Astrocyte (in vitro differentiated cells and primary cell): ENCODE measurements at regions not wholly inside any gene's neighbourhood (a gene's known extent, or its start where the extent isn't known, plus 50 kb on each side); places are given as distances from the start of the nearest gene placed in this dataset.

Experiments
- DNase-seq: peaks from one replicate; pipeline ENCODE4 v3.0.0-alpha.2; 2010; ENCODE audit warnings: low read depth
- FAIRE-seq: peaks from 2 replicates; lab custom pipeline; 2011; peaks lifted over from hg19 to GRCh38; lab: Jason Lieb, UNC
- H2AFZ ChIP-seq: 2 replicates; pipeline ENCODE4 v1.6.0; 2012; ENCODE audit warnings: low read depth, low read length, inconsistent platforms
- H3K27ac ChIP-seq: 2 replicates; pipeline ENCODE4 v1.5.1; 2011; ENCODE audit warnings: low read depth, low read length, inconsistent platforms
- H3K27me3 ChIP-seq: 2 replicates; pipeline ENCODE4 v1.6.0; 2011; ENCODE audit warnings: low read length, inconsistent platforms; ENCODE audit not compliant: insufficient read depth
- H3K36me3 ChIP-seq: 2 replicates; pipeline ENCODE4 v1.5.1; 2011; ENCODE audit warnings: low read length, inconsistent platforms; ENCODE audit not compliant: insufficient read depth
- H3K4me1 ChIP-seq: 2 replicates; pipeline ENCODE4 v1.5.1; 2011; ENCODE audit warnings: low read length, inconsistent platforms; ENCODE audit not compliant: insufficient read depth
- H3K4me2 ChIP-seq: 2 replicates; pipeline ENCODE4 v1.6.0; 2012; ENCODE audit warnings: low read length, inconsistent platforms
- H3K4me3 ChIP-seq: 2 replicates; pipeline ENCODE4 v1.5.1; 2011; ENCODE audit warnings: low read depth, mild to moderate bottlenecking, low read length, inconsistent platforms; ENCODE audit not compliant: insufficient read depth
- H3K79me2 ChIP-seq: 2 replicates; pipeline ENCODE4 v1.6.0; 2012; ENCODE audit warnings: mild to moderate bottlenecking, low read length, inconsistent platforms; ENCODE audit not compliant: insufficient read depth
- H3K9ac ChIP-seq: 2 replicates; pipeline ENCODE4 v1.6.0; 2012; ENCODE audit warnings: mild to moderate bottlenecking, low read length, inconsistent platforms
- H3K9me3 ChIP-seq: 2 replicates; pipeline ENCODE4 v1.5.1; 2012; ENCODE audit warnings: low read depth, mild to moderate bottlenecking, low read length, inconsistent platforms; ENCODE audit not compliant: insufficient read depth
- H4K20me1 ChIP-seq: 2 replicates; pipeline ENCODE4 v1.6.0; 2012; ENCODE audit warnings: low read length, inconsistent platforms; ENCODE audit not compliant: insufficient read depth
- H3K27ac Mint-ChIP-seq: one replicate; pipeline ENCODE4 v1.8.0; 2021; ENCODE audit warnings: mild to moderate bottlenecking, mixed read lengths; ENCODE audit not compliant: unreplicated experiment
- H3K27me3 Mint-ChIP-seq: one replicate; pipeline ENCODE4 v1.8.0; 2021; ENCODE audit warnings: low read depth, mixed read lengths; ENCODE audit not compliant: unreplicated experiment
- H3K36me3 Mint-ChIP-seq: one replicate; pipeline ENCODE4 v1.8.0; 2021; ENCODE audit warnings: low read depth, mixed read lengths; ENCODE audit not compliant: unreplicated experiment
- H3K4me1 Mint-ChIP-seq: one replicate; pipeline ENCODE4 v1.8.0; 2021; ENCODE audit warnings: low read depth, mixed read lengths; ENCODE audit not compliant: unreplicated experiment
- H3K4me3 Mint-ChIP-seq: one replicate; pipeline ENCODE4 v1.8.0; 2021; ENCODE audit warnings: mild to moderate bottlenecking, moderate library complexity, mixed read lengths; ENCODE audit not compliant: unreplicated experiment
- H3K9me3 Mint-ChIP-seq: one replicate; pipeline ENCODE4 v1.8.0; 2021; ENCODE audit warnings: mild to moderate bottlenecking, mixed read lengths; ENCODE audit not compliant: unreplicated experiment
- CTCF ChIP-seq: IDR thresholded peaks from 2 replicates; pipeline ENCODE4 v1.5.1; 2011; ENCODE audit warnings: low read depth, mild to moderate bottlenecking, inconsistent platforms, low read length, moderate library complexity; ENCODE audit not compliant: insufficient read depth
- EZH2 ChIP-seq: IDR thresholded peaks from 2 replicates; pipeline ENCODE4 v1.6.1; 2012; ENCODE audit warnings: mild to moderate bottlenecking, low read length, inconsistent platforms; ENCODE audit not compliant: insufficient read depth

- Histone ChIP-seq H3K9me3 (no peaks in the 10 kb centered on the region), H2AFZ (no peak overlapping the region), H3K27me3 (peaks cover 2% of the 10 kb centered on the region), H4K20me1 (no peaks in the 10 kb centered on the region), H3K36me3 (no peaks in the 10 kb centered on the region), H3K4me1 (no peaks in the 10 kb centered on the region), H3K79me2 (no peaks in the 10 kb centered on the region), H3K9ac (no peak overlapping the region), H3K4me3 (no peak overlapping the region), H3K27ac (no peak overlapping the region), H3K4me2 (no peak overlapping the region)
- no peak overlapping the region for H3K4me3 Mint-ChIP-seq
- TF ChIP-seq EZH2 (no peak), CTCF (no peak)
- FAIRE-seq (no peak), DNase-seq (no peak)
- H3K36me3 Mint-ChIP-seq: peaks cover 3% of the 10 kb centered on the region
- no peaks in the 10 kb centered on the region for H3K9me3 Mint-ChIP-seq
- peaks cover 2% of the 10 kb centered on the region for H3K27me3 Mint-ChIP-seq
- peaks cover 13% of the 10 kb centered on the region for H3K4me1 Mint-ChIP-seq
- H3K27ac Mint-ChIP-seq: no peak overlapping the region
Measured at GRCh38 chr11:116059919-116060318, 555.7 kb upstream of the CADM1 start.

GRCh38 chr11:116057000-116057399 lies 552.8 kb upstream of the CADM1 start:
- FAIRE-seq: no peak
- Mint-ChIP-seq H3K27me3 (peaks cover 21% of the 10 kb centered on the region), H3K36me3 (no peaks in the 10 kb centered on the region)

More at GRCh38 chr11:116057000-116057399, 552.8 kb upstream of the CADM1 start:
- no peak overlapping the region for H3K27ac Mint-ChIP-seq
- Histone ChIP-seq H3K4me3 (no peak overlapping the region), H3K79me2 (no peaks in the 10 kb centered on the region), H3K9me3 (peaks cover under 1% of the 10 kb centered on the region), H3K36me3 (no peaks in the 10 kb centered on the region), H3K4me2 (no peak overlapping the region), H3K27me3 (peaks cover 3% of the 10 kb centered on the region), H2AFZ (no peak overlapping the region), H3K4me1 (no peaks in the 10 kb centered on the region), H4K20me1 (no peaks in the 10 kb centered on the region), H3K27ac (no peak overlapping the region), H3K9ac (no peak overlapping the region)
- TF ChIP-seq EZH2 (no peak), CTCF (no peak)
- H3K9me3 Mint-ChIP-seq: peaks cover 2% of the 10 kb centered on the region
- no peak overlapping the region for H3K4me3 Mint-ChIP-seq
- peaks cover 2% of the 10 kb centered on the region for H3K4me1 Mint-ChIP-seq
- DNase-seq: no peak
